GM12878 (cell line): ENCODE measurements at regions not wholly inside any gene's neighbourhood (a gene's known extent, or its start where the extent isn't known, plus 50 kb on each side); places are given as distances from the start of the nearest gene placed in this dataset.

Source experiments
- ATAC-seq: fragments of 200-7000 bp; cut with Tn5 transposase; 3 replicates; pipeline ENCODE4 v1.9.1; 2020; ENCODE audit warnings: mild to moderate bottlenecking, moderate library complexity
- BruUV-seq: library from RNA; stranded (reverse); fragments of 400-500 nt; replicated peaks from 2 replicates; lab custom pipeline; 2021; lab: Mats Ljungman, UMichigan
- CTCF ChIA-PET: fragments of 300-600 bp; sonication (Branson Sonifier 250); formaldehyde crosslinking; extraction: SDS; loops from one replicate; lab custom pipeline; 2021; ENCODE audit warnings: inconsistent platforms; lab: Yijun Ruan, JAX
- POLR2A ChIA-PET: fragments of 350-600 bp; formaldehyde crosslinking; extraction: SDS; loops from one replicate; lab custom pipeline; 2021; ENCODE audit warnings: inconsistent platforms; lab: Charles Lee
- RAD21 ChIA-PET: fragments of 300-600 bp; sonication (Branson Sonifier 250); formaldehyde crosslinking; loops from one replicate; lab custom pipeline; 2023; ENCODE audit warnings: antibody characterized with exemption; ENCODE audit not compliant: unreplicated experiment; lab: Charles Lee
- SMC1A ChIA-PET: fragments of 300-600 bp; sonication (Branson Sonifier 250); formaldehyde crosslinking; loops from one replicate; lab custom pipeline; 2023; ENCODE audit not compliant: unreplicated experiment, uncharacterized antibody; lab: Charles Lee
- DNase-seq: peaks from one replicate; pipeline ENCODE4 v3.0.0-alpha.2; 2011; ENCODE audit warnings: low read depth, low spot score
- FAIRE-seq: peaks from 3 replicates; lab custom pipeline; 2011; peaks lifted over from hg19 to GRCh38; lab: Jason Lieb, UNC
- H2AFZ ChIP-seq: 2 replicates; pipeline ENCODE4 v1.6.0; 2011; ENCODE audit warnings: low read depth, low read length, control low read depth; ENCODE audit not compliant: control insufficient read depth
- H3K27ac ChIP-seq: 2 replicates; pipeline ENCODE4 v1.5.1; 2011; ENCODE audit warnings: control low read depth; ENCODE audit not compliant: control insufficient read depth, insufficient read depth
- H3K27me3 ChIP-seq, 2 experiments: replicated peaks in 1 of 2; 2 replicates each; pipeline versions ENCODE4 v1.6.0 to v1.6.1; 2011; ENCODE audit warnings: low read length in 1 of 2; ENCODE audit not compliant: control insufficient read depth in 2 of 2, insufficient read depth in 2 of 2
- H3K36me3 ChIP-seq, 2 experiments: 2 replicates each; pipeline ENCODE4 v1.5.1; 2011; ENCODE audit warnings: low read length in 1 of 2; ENCODE audit not compliant: control insufficient read depth in 2 of 2, insufficient read depth in 2 of 2
- H3K4me1 ChIP-seq: 2 replicates; pipeline ENCODE4 v1.6.1; 2011; ENCODE audit warnings: mild to moderate bottlenecking, low read length, moderate library complexity, mixed read lengths; ENCODE audit not compliant: control insufficient read depth, insufficient read depth
- H3K4me2 ChIP-seq: 2 replicates; pipeline ENCODE4 v1.6.0; 2011; ENCODE audit warnings: control low read depth; ENCODE audit not compliant: control insufficient read depth, insufficient read depth
- H3K4me3 ChIP-seq: fragments of 200-600 bp; sonication (generic); 2 replicates; pipeline ENCODE4 v1.5.1; 2016
- H3K79me2 ChIP-seq: 2 replicates; pipeline ENCODE4 v1.6.0; 2011; ENCODE audit warnings: low read length; ENCODE audit not compliant: control insufficient read depth, insufficient read depth
- H3K9ac ChIP-seq: 2 replicates; pipeline ENCODE4 v1.8.0; 2011; ENCODE audit warnings: low read length, control low read depth, mixed read lengths; ENCODE audit not compliant: control insufficient read depth, insufficient read depth
- H3K9me3 ChIP-seq: replicated peaks from 3 replicates; pipeline ENCODE4 v1.5.1; 2011; ENCODE audit warnings: mild to moderate bottlenecking, low read length; ENCODE audit not compliant: control insufficient read depth, insufficient read depth
- H4K20me1 ChIP-seq: 2 replicates; pipeline ENCODE4 v1.6.0; 2011; ENCODE audit not compliant: control insufficient read depth, insufficient read depth
- CBFB ChIP-seq: IDR thresholded peaks from 2 replicates; pipeline ENCODE4 v1.6.1; 2016; ENCODE audit warnings: antibody characterized with exemption, low read depth
- CHD1 ChIP-seq: IDR thresholded peaks from 2 replicates; pipeline ENCODE4 v1.6.1; 2012; ENCODE audit warnings: low read depth, low read length, improper control_type of control experiment
- CHD2 ChIP-seq: IDR thresholded peaks from 2 replicates; pipeline ENCODE4 v1.6.1; 2011; ENCODE audit warnings: low read depth, low read length, improper control_type of control experiment, borderline replicate concordance
- MTA3 ChIP-seq: IDR thresholded peaks from 2 replicates; pipeline ENCODE4 v1.6.1; 2012; ENCODE audit warnings: low read length, inconsistent platforms, borderline replicate concordance
- RUNX3 ChIP-seq: IDR thresholded peaks from 2 replicates; pipeline ENCODE4 v1.6.1; 2012; ENCODE audit warnings: low read length, inconsistent platforms
- SIN3A ChIP-seq: IDR thresholded peaks from 2 replicates; pipeline ENCODE4 v1.6.1; 2012; ENCODE audit warnings: low read depth, low read length, improper control_type of control experiment
- TCF12 ChIP-seq: IDR thresholded peaks from 2 replicates; pipeline ENCODE4 v1.6.1; 2011; ENCODE audit warnings: low read depth, mild to moderate bottlenecking, low read length
- ZNF622 ChIP-seq: fragments of 450-650 bp; IDR thresholded peaks from 2 replicates; pipeline ENCODE4 v1.6.1; 2017; ENCODE audit warnings: mild to moderate bottlenecking, inconsistent platforms
- WGBS: methylation state at CpG from one replicate; pipeline ENCODE4 v1.1.6; 2016; ENCODE audit warnings: low lambda C conversion rate; ENCODE audit not compliant: insufficient replicate concordance, insufficient coverage; ENCODE audit errors: missing lambda C conversion rate; 5-methylcytosine and 5-hydroxymethylcytosine counted together
- in situ Hi-C: fragments of 300-500 bp; cut with MboI; formaldehyde crosslinking; loops from 9 replicates; pipeline ENCODE4 v1.14.3; 2018; ENCODE audit warnings: mixed read lengths
- intact Hi-C: fragments of 100-400 bp; cut with micrococcal nuclease; formaldehyde crosslinking; loops from one replicate; pipeline ENCODE4 v1.14.2; 2022; ENCODE audit not compliant: unreplicated experiment
- TF ChIP-seq, protein P1 (sequence below): fragments of 450-650 bp; conservative IDR thresholded peaks from 2 replicates; pipeline ENCODE4 v1.6.1; 2017; ENCODE audit warnings: mild to moderate bottlenecking, moderate library complexity

DNA sequence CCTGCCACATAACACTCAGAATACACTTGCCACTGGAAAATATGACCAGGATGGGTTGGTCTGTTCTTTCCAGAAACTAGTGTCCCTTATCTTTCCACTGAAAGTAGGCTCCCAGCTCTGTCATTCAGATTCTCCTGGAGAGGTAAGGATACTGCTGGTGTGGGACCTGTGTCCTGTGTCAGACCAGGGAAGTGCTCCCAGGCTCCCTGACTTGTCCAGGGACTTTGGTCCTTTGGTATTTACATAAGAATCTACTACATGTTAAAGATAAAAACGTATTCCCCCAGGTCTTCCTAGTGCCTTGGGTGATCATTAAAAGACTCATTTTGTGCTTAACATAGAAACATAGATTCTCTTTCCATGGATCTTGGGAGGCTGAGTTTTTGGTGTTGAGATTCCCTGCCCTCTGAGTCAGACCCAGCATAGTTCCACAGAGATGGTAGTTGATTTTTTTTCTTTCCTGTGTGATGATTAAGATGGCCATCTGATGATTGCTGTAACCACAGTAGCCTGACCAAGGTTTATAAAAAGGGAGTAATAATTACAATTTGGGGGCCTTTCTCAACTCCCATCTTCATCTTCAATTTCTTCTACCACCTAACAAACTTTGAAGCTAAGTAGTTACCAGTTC lies 159.8 kb upstream of the JADE1 start:
- no peak overlapping the region for H2AFZ ChIP-seq
- no peak for DNase-seq
- intact Hi-C loops, result no loop called here
- no peaks in the 10 kb centered on the region for H3K36me3 ChIP-seq
- no peak overlapping the region for H3K27ac ChIP-seq
- ATAC-seq, result no peak
- in situ Hi-C loops, result no loop called here
- no peak overlapping the region for H3K4me2 ChIP-seq
- WGBS, result 0% methylated on average over 1 of the region's 1 CpG
- no peak for TF ChIP-seq TCF12
- no peak for TF ChIP-seq MTA3
- no peak for TF ChIP-seq SIN3A
- no peak for TF ChIP-seq CHD2
- no peak for TF ChIP-seq ZNF622
- TF ChIP-seq CBFB, result no peak
- no peak for TF ChIP-seq RUNX3
- TF ChIP-seq, protein P1, sequence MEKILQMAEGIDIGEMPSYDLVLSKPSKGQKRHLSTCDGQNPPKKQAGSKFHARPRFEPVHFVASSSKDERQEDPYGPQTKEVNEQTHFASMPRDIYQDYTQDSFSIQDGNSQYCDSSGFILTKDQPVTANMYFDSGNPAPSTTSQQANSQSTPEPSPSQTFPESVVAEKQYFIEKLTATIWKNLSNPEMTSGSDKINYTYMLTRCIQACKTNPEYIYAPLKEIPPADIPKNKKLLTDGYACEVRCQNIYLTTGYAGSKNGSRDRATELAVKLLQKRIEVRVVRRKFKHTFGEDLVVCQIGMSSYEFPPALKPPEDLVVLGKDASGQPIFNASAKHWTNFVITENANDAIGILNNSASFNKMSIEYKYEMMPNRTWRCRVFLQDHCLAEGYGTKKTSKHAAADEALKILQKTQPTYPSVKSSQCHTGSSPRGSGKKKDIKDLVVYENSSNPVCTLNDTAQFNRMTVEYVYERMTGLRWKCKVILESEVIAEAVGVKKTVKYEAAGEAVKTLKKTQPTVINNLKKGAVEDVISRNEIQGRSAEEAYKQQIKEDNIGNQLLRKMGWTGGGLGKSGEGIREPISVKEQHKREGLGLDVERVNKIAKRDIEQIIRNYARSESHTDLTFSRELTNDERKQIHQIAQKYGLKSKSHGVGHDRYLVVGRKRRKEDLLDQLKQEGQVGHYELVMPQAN, result no peak
- TF ChIP-seq CHD1, result no peak
- ChIA-PET SMC1A (interaction anchor here (1.3 kb wide), 1 partner anchor 25 kb away, joined by 3 read pairs; no protein-coding TSS in a partner anchor), CTCF (interaction anchor here (0.7 kb wide), 1 partner anchor 17 kb away, joined by 3 read pairs; no protein-coding TSS in a partner anchor), POLR2A (interaction anchor here (0.6 kb wide), 1 partner anchor 256 kb away, joined by 3 read pairs; no protein-coding TSS in a partner anchor), RAD21 (interaction anchor here (1.4 kb wide), 1 partner anchor 17 kb away, joined by 3 read pairs; no protein-coding TSS in a partner anchor)
- no peaks in the 10 kb centered on the region for H3K4me1 ChIP-seq
- no TSS peak for BruUV-seq
- no peaks in the 10 kb centered on the region for H4K20me1 ChIP-seq
- no peak overlapping the region for H3K9ac ChIP-seq
- H3K9me3 ChIP-seq, result peaks cover under 1% of the 10 kb centered on the region; the same call in 1 of the 3 replicates
- H3K79me2 ChIP-seq, result no peaks in the 10 kb centered on the region
- H3K27me3 ChIP-seq, result no peaks in the 10 kb centered on the region
- FAIRE-seq, result no peak
- H3K4me3 ChIP-seq, result no peak overlapping the region
